WTC11 (cell line): ENCODE measurements at regions not wholly inside any gene's neighbourhood (a gene's known extent, or its start where the extent isn't known, plus 50 kb on each side); places are given as distances from the start of the nearest gene placed in this dataset.

Experiments
- ATAC-seq: fragments of 200-7000 bp; cut with Tn5 transposase; 2 replicates; pipeline ENCODE4 v1.10.0; 2021; ENCODE audit warnings: mild to moderate bottlenecking, moderate library complexity
- CTCF ChIA-PET: fragments of 300-600 bp; sonication (Branson Sonifier 250); formaldehyde crosslinking; loops from one replicate; lab custom pipeline; 2021; ENCODE audit warnings: antibody characterized with exemption; lab: Charles Lee
- POLR2A ChIA-PET: fragments of 350-600 bp; sonication (Branson Sonifier 250); formaldehyde crosslinking; loops from one replicate; lab custom pipeline; 2021; ENCODE audit warnings: antibody characterized with exemption; lab: Charles Lee
- DNase-seq: peaks from one replicate; pipeline ENCODE4 v3.0.0; 2021; ENCODE audit warnings: low spot score
- H3K27ac Mint-ChIP-seq: 2 replicates; pipeline ENCODE4 v1.8.0; 2021; ENCODE audit warnings: mixed read lengths
- H3K27me3 Mint-ChIP-seq: 2 replicates; pipeline ENCODE4 v1.8.0; 2021; ENCODE audit warnings: low read depth, mild to moderate bottlenecking, moderate library complexity, mixed read lengths
- H3K36me3 Mint-ChIP-seq: 2 replicates; pipeline ENCODE4 v1.8.0; 2021; ENCODE audit warnings: mixed read lengths
- H3K4me1 Mint-ChIP-seq: 2 replicates; pipeline ENCODE4 v1.8.0; 2022; ENCODE audit warnings: mixed read lengths
- H3K4me3 Mint-ChIP-seq: 2 replicates; pipeline ENCODE4 v1.8.0; 2021; ENCODE audit warnings: mild to moderate bottlenecking, moderate library complexity, mixed read lengths
- H3K9me3 Mint-ChIP-seq: 2 replicates; pipeline ENCODE4 v1.8.0; 2021; ENCODE audit warnings: mixed read lengths
- AFF4 ChIP-seq: sonication (generic); formaldehyde crosslinking; IDR thresholded peaks from 2 replicates; pipeline ENCODE4 v1.8.1; 2023; ENCODE audit warnings: mild to moderate bottlenecking, missing genetic modification reagents, borderline replicate concordance
- CBFB ChIP-seq: sonication (generic); formaldehyde crosslinking; IDR thresholded peaks from 2 replicates; pipeline ENCODE4 v1.8.1; 2022; ENCODE audit warnings: mild to moderate bottlenecking, low read depth, missing genetic modification reagents
- CREB1 ChIP-seq: sonication (generic); formaldehyde crosslinking; IDR thresholded peaks from 2 replicates; pipeline ENCODE4 v1.8.0; 2023; ENCODE audit warnings: mild to moderate bottlenecking, missing genetic modification reagents
- E2F1 ChIP-seq: sonication (generic); formaldehyde crosslinking; IDR thresholded peaks from 2 replicates; pipeline ENCODE4 v1.8.0; 2022; ENCODE audit warnings: mild to moderate bottlenecking, missing genetic modification reagents
- ETV6 ChIP-seq: sonication (generic); formaldehyde crosslinking; IDR thresholded peaks from 2 replicates; pipeline ENCODE4 v1.8.1; 2022; ENCODE audit warnings: mild to moderate bottlenecking, missing genetic modification reagents
- FOXJ3 ChIP-seq: sonication (generic); formaldehyde crosslinking; IDR thresholded peaks from 2 replicates; pipeline ENCODE4 v1.9.0; 2021; ENCODE audit warnings: missing genetic modification reagents, mild to moderate bottlenecking, borderline replicate concordance
- FOXP1 ChIP-seq: sonication (generic); formaldehyde crosslinking; IDR thresholded peaks from 2 replicates; pipeline ENCODE4 v1.8.0; 2022; ENCODE audit warnings: missing genetic modification reagents, mild to moderate bottlenecking, moderate library complexity, borderline replicate concordance
- HMGA2 ChIP-seq: fragments of 250-450 bp; sonication (Bioruptor Pico); IDR thresholded peaks from 2 replicates; pipeline ENCODE4 v1.4.0; 2021; ENCODE audit warnings: mild to moderate bottlenecking, moderate library complexity
- KAT7 ChIP-seq: sonication (generic); formaldehyde crosslinking; IDR thresholded peaks from 2 replicates; pipeline ENCODE4 v1.8.1; 2023; ENCODE audit warnings: missing genetic modification reagents, mild to moderate bottlenecking, borderline replicate concordance
- NFE2L1 ChIP-seq: sonication (generic); formaldehyde crosslinking; IDR thresholded peaks from 2 replicates; pipeline ENCODE4 v1.8.1; 2023; ENCODE audit warnings: missing genetic modification reagents
- NR1H2 ChIP-seq: sonication (generic); formaldehyde crosslinking; IDR thresholded peaks from 2 replicates; pipeline ENCODE4 v1.9.0; 2021; ENCODE audit warnings: mild to moderate bottlenecking, moderate library complexity, missing genetic modification reagents
- PREB ChIP-seq: sonication (generic); formaldehyde crosslinking; IDR thresholded peaks from 2 replicates; pipeline ENCODE4 v1.8.1; 2022; ENCODE audit warnings: mild to moderate bottlenecking, missing genetic modification reagents, moderate library complexity, borderline replicate concordance
- RELA ChIP-seq: sonication (generic); formaldehyde crosslinking; IDR thresholded peaks from 2 replicates; pipeline ENCODE4 v1.8.1; 2022; ENCODE audit warnings: missing genetic modification reagents, mild to moderate bottlenecking, borderline replicate concordance
- SOX15 ChIP-seq: fragments of 250-450 bp; sonication (Bioruptor Pico); IDR thresholded peaks from 2 replicates; pipeline ENCODE4 v1.9.0; 2021; ENCODE audit warnings: mild to moderate bottlenecking
- TEAD1 ChIP-seq: sonication (generic); formaldehyde crosslinking; IDR thresholded peaks from 2 replicates; pipeline ENCODE4 v1.8.0; 2022; ENCODE audit warnings: mild to moderate bottlenecking, missing genetic modification reagents
- ZNF121 ChIP-seq: sonication (generic); formaldehyde crosslinking; IDR thresholded peaks from 2 replicates; pipeline ENCODE4 v1.8.0; 2023; ENCODE audit warnings: missing genetic modification reagents
- ZNF219 ChIP-seq: sonication (generic); formaldehyde crosslinking; IDR thresholded peaks from 2 replicates; pipeline ENCODE4 v1.8.0; 2023; ENCODE audit warnings: missing genetic modification reagents, mild to moderate bottlenecking, borderline replicate concordance
- ZNF232 ChIP-seq: sonication (generic); formaldehyde crosslinking; IDR thresholded peaks from 2 replicates; pipeline ENCODE4 v1.8.0; 2022; ENCODE audit warnings: mild to moderate bottlenecking, missing genetic modification reagents
- ZNF416 ChIP-seq: fragments of 250-450 bp; sonication (Bioruptor Pico); IDR thresholded peaks from 2 replicates; pipeline ENCODE4 v1.9.0; 2021; ENCODE audit warnings: mild to moderate bottlenecking, inconsistent platforms
- ZNF671 ChIP-seq: fragments of 250-450 bp; sonication (Bioruptor Pico); IDR thresholded peaks from 2 replicates; pipeline ENCODE4 v1.8.0; 2021; ENCODE audit warnings: mild to moderate bottlenecking
- TF ChIP-seq, protein P1 (sequence below): fragments of 250-450 bp; sonication (Bioruptor Pico); IDR thresholded peaks from 2 replicates; pipeline ENCODE4 v1.9.0; 2021; ENCODE audit warnings: moderate library complexity, mild to moderate bottlenecking, inconsistent platforms, borderline replicate concordance
- TF ChIP-seq, protein P2 (sequence below): fragments of 250-450 bp; sonication (Bioruptor Pico); IDR thresholded peaks from 2 replicates; pipeline ENCODE4 v2.1.2; 2022; ENCODE audit warnings: mild to moderate bottlenecking, moderate library complexity
- TF ChIP-seq, protein P3 (sequence below): sonication (generic); formaldehyde crosslinking; IDR thresholded peaks from 2 replicates; pipeline ENCODE4 v1.8.1; 2023; ENCODE audit warnings: mild to moderate bottlenecking, missing genetic modification reagents, moderate library complexity
- TF ChIP-seq, protein P4 (sequence below): fragments of 200-600 bp; IDR thresholded peaks from 2 replicates; pipeline ENCODE4 v1.8.0; 2022; ENCODE audit warnings: antibody characterized with exemption

DNA sequence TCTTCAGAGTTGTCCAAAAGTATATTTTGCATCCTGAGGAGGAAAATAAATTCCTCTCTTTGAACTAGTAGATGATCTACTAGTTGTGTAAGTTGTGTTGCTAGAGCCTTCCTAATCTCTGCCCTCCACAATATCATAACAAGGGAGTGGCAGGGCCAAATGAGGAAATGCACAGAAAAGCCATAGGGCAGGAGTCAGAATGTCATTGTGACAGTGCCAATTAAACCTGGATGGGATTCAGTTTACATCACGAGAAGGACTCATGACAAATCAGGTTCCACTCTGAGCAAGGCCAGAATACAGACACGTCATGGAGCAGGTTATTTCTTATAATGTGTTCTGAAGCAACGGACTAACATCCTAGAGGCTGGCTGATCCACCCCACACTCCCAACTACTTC lies 483.2 kb downstream of the CNTN6 start:
- no peaks in the 10 kb centered on the region for H3K4me1 Mint-ChIP-seq
- H3K27ac Mint-ChIP-seq = no peak overlapping the region

GRCh38 chr3:1578124-1578806 lies 485.4 kb downstream of the CNTN6 start:
- DNase-seq (no peak), ATAC-seq (no peak)
- Mint-ChIP-seq H3K27me3 (no peaks in the 10 kb centered on the region), H3K27ac (no peak overlapping the region), H3K9me3 (peaks cover 71% of the 10 kb centered on the region), H3K4me3 (no peak overlapping the region), H3K4me1 (no peaks in the 10 kb centered on the region), H3K36me3 (peaks cover 50% of the 10 kb centered on the region)
- CTCF ChIA-PET = no interaction called here
- POLR2A ChIA-PET = no interaction called here
- TF ChIP-seq, protein P1, sequence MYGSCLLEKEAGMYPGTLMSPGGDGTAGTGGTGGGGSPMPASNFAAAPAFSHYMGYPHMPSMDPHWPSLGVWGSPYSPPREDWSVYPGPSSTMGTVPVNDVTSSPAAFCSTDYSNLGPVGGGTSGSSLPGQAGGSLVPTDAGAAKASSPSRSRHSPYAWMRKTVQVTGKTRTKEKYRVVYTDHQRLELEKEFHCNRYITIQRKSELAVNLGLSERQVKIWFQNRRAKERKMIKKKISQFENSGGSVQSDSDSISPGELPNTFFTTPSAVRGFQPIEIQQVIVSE = no peak
- no peak for TF ChIP-seq NFE2L1
- no peak for TF ChIP-seq E2F1 (CRISPR knock-in tag)
- TF ChIP-seq FOXJ3 (CRISPR knock-in tag) = no peak
- no peak for TF ChIP-seq ZNF219 (CRISPR knock-in tag)
- TF ChIP-seq ZNF232 (CRISPR knock-in tag) = no peak
- no peak for TF ChIP-seq AFF4 (CRISPR knock-in tag)

More for the DNA sequence above, 483.2 kb downstream of the CNTN6 start:
- POLR2A ChIA-PET = no interaction called here
- Mint-ChIP-seq H3K9me3 (peaks cover 71% of the 10 kb centered on the region), H3K36me3 (peaks cover 53% of the 10 kb centered on the region), H3K27me3 (no peaks in the 10 kb centered on the region), H3K4me3 (no peak overlapping the region)
- TF ChIP-seq FOXP1 (CRISPR knock-in tag) (no peak), TEAD1 (CRISPR knock-in tag) (no peak), HMGA2 (CRISPR knock-in tag) (no peak), CBFB (no peak), ZNF121 (CRISPR knock-in tag) (no peak), KAT7 (no peak), RELA (CRISPR knock-in tag) (no peak), ZNF416 (CRISPR knock-in tag) (no peak), ETV6 (CRISPR knock-in tag) (no peak), PREB (no peak), NR1H2 (CRISPR knock-in tag) (no peak), SOX15 (CRISPR knock-in tag) (no peak), E2F1 (CRISPR knock-in tag) (no peak), ZNF671 (CRISPR knock-in tag) (no peak), CREB1 (CRISPR knock-in tag) (no peak)
- TF ChIP-seq, protein P2, sequence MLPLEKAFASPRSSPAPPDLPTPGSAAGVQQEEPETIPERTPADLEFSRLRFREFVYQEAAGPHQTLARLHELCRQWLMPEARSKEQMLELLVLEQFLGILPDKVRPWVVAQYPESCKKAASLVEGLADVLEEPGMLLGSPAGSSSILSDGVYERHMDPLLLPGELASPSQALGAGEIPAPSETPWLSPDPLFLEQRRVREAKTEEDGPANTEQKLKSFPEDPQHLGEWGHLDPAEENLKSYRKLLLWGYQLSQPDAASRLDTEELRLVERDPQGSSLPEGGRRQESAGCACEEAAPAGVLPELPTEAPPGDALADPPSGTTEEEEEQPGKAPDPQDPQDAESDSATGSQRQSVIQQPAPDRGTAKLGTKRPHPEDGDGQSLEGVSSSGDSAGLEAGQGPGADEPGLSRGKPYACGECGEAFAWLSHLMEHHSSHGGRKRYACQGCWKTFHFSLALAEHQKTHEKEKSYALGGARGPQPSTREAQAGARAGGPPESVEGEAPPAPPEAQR = no peak
- TF ChIP-seq, protein P3, sequence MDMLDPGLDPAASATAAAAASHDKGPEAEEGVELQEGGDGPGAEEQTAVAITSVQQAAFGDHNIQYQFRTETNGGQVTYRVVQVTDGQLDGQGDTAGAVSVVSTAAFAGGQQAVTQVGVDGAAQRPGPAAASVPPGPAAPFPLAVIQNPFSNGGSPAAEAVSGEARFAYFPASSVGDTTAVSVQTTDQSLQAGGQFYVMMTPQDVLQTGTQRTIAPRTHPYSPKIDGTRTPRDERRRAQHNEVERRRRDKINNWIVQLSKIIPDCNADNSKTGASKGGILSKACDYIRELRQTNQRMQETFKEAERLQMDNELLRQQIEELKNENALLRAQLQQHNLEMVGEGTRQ (CRISPR knock-in tag) = no peak
- TF ChIP-seq, protein P4, sequence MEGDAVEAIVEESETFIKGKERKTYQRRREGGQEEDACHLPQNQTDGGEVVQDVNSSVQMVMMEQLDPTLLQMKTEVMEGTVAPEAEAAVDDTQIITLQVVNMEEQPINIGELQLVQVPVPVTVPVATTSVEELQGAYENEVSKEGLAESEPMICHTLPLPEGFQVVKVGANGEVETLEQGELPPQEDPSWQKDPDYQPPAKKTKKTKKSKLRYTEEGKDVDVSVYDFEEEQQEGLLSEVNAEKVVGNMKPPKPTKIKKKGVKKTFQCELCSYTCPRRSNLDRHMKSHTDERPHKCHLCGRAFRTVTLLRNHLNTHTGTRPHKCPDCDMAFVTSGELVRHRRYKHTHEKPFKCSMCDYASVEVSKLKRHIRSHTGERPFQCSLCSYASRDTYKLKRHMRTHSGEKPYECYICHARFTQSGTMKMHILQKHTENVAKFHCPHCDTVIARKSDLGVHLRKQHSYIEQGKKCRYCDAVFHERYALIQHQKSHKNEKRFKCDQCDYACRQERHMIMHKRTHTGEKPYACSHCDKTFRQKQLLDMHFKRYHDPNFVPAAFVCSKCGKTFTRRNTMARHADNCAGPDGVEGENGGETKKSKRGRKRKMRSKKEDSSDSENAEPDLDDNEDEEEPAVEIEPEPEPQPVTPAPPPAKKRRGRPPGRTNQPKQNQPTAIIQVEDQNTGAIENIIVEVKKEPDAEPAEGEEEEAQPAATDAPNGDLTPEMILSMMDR = no peak
- CTCF ChIA-PET = no interaction called here
- ATAC-seq = no peak
- DNase-seq = no peak
